GM21423 (cell line): ENCODE measurements at regions not wholly inside any gene's neighbourhood (a gene's known extent, or its start where the extent isn't known, plus 50 kb on each side); places are given as distances from the start of the nearest gene placed in this dataset.
"Not testable (repeated sequence)": the region's sequence is repeated elsewhere in the genome, so short reads cannot be mapped to it uniquely, and the experiment has no call there.

Source experiments
- ATAC-seq: cut with Tn5 transposase; IDR thresholded peaks from one replicate; pipeline ENCODE4 v1.9.1; 2021; ENCODE audit warnings: mild to moderate bottlenecking, moderate library complexity; ENCODE audit not compliant: unreplicated experiment

DNA sequence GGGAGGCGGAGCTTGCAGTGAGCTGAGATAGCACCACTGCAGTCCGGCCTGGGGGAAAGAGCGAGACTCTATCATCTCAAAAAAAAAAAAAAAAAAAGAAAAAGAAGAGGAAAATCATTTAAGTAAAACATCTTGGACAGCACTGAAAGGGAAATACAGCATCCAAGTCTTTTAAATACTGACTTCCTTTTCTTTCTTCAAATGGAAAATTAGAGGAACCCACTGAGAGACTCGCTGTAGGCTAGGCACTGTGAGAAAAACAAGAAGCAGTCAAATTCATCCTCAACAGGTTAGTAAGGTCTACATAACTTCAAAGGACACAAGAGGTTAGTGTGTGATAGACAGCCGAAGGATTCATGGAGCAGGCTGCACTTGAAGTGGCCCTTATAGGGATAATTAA lies 243.7 kb downstream of the BLID start:
- ATAC-seq: no peak

DNA sequence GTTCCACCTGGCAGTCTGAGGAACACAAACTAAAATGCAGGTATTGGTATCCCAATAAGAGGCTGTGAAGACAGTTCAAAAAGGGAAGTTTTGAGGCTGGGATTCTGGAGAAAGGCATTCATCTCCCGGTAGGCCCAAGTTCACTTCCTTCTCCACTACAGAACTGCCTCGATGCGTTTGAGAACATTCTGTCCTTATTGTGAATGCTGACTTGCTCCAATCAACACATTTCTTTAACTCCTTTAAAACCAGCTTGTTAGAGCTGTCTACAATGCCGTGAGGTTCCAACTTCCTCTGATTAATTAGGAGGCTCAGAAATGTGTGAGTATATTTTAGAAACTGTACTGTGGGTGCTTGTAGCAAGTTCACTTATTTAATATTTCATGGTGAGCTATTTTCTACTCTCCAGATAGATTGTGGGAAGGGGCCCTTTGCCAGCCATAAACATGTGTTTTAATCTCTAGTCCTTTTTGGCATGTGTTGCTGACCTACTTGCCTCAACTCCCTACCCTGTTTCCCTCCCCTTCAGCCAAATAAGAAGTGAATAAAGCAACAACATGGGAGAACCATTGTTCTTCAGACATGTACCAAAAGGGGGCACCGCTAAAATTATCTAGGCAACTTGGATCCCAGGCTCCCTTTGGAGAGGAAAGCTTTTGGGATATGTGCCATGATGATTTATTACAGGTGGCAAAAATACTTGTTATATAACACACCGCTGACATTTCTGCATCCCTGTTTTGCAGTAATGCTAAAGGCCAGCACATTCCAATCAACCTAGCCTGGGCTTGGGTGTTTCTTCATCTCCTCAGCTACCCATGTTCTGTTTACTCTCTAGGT lies 245.6 kb downstream of the BLID start:
- no peak for ATAC-seq

DNA sequence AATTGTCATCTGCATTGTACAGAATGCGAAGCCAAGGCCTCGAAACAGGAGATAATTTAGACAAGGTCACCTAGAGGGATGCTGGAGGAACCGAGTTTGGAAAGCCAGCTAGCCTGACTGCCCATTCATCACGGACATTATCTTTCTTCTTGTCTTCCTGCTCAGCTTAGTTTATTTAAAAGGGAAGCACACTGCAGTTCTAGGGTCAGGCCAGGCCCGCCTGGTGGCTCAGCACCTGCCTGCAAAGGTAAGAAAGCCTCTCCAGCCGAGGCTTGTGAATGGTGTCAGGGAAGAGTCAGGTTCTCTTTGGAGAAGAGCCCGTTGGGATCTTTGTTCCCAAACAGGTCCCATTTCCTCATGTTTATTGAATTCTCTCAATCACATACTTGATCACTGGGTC lies 246.5 kb downstream of the BLID start:
- ATAC-seq: no peak

DNA sequence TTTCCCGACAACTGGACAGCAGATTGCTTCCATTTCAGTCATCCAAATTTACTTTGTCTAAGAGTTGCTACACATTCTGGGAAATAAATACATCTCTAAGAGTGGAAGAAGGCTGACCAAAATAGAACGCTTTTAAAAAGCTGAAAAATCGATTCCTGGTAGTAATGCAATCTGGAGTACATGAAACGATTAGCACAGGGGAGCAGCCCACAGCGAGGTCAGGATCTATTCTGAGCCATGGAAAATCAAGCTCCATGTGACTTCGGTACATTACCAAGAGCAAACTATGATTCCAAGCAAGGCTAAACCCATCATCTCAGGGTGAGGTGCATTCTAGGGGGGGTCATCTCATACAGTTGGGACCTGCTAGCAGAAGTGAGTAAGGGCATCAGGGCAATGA lies 249.3 kb downstream of the BLID start:
- no peak for ATAC-seq

DNA sequence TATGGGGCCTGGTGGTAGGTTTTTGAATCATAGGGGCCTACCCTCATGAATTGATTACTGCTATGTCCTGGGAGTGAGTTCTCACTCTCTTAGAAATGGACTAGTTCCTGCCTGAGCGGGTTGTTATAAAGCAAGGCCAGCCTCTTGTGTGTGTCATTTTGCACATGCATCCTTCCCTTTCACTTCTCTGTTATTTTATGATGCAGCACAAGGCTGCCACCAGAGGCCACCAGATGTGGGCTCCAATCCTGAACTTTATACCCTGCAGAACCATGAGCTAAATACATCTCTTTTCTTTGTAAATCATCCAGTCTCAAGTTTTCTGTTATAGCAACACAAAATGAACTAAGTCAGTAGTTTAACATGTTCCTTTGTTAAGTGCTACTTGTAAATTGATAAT lies 251.4 kb downstream of the BLID start:
- no peak for ATAC-seq

DNA sequence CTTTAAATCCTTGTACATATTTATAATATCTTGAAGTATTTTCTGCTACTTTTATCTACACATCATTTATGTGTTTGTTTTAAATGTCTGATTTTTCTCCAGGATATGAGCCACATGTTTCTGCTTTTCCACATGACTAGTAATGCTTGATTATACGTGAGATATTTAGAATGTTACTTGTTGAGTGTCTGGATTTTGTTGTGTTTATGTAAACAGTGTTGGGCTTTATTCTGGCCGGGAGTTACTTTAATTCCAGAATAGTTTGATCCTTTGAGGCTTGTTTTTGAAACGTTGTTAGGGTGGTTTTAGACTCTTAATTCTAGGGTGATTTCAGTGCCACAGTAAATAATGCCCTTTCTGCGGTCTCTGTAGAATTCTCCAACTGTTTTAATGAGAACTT lies 252.9 kb downstream of the BLID start:
- no peak for ATAC-seq

DNA sequence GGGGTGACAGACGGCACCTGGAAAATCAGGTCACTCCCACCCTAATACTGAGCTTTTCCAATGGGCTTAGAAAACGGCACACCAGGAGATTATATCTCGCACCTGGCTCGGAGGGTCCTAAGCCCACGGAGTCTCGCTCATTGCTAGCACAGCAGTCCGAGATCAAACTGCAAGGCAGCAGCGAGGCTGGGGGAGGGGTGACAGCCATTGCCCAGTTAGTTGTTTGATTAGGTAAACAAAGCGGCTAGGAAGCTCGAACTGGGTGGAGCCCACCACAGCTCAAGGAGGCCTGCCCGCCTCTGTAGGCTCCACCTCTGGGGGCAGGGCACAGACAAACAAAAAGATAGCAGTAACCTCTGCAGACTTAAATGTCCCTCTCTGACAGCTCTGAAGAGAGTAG lies 260.9 kb downstream of the BLID start:
- ATAC-seq: not testable (repeated sequence)

DNA sequence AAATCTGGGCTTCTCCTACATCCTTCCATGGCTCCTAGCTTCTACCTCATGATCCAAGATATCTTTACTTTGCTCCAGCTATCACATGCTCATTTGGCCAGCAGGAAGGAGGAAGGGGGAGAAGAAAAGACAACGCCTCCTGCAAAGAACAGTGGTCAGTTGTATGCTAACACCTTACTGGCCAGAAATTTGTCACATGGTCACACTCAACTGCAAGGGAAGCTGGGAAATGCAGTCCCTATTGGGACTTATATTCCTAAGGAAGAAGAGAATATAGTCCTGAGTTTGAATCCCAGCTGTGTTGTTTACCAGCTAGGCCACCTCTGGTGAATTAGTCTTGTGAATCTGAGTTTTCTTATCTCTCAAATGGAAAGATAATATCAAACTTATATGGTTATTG lies 272.0 kb downstream of the BLID start:
- ATAC-seq: no peak

DNA sequence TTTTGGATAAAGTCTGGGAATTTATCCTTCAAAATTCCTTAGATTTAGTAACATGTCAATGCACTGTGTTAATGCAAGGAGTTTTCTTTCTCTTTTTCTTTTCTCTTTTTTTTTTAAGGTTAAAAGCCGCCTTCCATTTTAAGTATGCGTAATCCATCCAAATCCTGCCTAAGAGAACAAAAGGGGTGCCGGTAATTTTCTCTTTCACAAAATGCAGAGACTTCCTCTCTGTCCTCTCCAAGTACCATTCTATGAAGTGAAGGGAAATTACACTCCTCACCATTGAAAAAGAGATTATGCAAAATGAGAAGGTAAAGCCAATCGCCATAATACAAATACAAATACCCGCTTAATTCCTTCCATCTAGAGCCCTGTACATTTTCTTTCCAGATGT lies 273.8 kb downstream of the BLID start:
- no peak for ATAC-seq

DNA sequence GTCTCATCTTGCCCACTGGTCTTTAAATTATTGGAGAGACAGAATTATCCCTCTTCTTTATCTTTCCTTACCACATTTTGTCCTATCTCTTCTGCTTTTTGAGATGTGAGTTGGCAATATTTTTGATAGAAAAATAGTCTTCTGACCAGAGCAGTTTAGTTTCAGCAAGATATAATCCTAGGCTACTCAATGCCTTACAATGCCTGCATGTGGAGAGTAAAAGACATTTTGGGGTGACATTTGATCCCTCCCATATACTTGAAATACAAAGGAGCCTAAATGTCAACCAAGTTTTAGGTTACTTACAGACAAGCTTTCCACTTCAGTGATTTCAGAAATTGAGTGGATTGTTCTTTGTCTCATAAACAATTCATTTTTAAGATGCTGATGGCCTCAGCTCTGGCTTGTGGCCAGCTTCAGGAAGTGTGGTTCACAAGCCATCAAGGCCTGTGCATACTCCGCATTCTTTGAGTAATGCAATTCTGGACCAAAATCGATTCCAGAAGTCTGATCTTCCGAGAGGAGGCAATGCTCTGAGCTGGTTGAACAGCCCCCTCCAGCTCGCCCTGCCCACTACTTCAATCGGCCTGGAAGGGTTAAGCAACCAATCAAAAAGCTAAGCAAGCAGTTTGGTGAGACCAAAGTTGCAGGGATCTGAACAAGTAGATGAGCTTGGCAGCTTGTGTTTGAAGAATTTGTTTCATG lies 274.4 kb downstream of the BLID start:
- no peak for ATAC-seq

DNA sequence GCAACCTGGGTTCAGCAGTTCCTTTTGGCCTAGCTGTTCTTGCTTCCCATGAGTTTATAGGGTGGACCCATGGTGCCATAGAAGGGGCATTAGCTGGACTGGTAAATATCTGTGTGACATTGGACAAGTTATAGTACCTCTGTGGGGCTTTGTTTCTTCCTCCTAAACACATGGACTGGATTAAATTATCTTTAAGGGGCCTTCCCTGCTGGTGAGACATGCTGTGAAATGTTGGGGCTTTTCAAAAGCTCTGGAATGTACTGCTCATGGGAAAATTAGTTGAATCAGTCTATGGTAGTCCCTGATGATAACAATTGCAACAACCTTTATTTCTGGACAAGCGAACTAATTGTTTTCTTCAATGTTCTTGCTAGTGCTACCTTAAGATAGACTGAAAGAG lies 276.2 kb downstream of the BLID start:
- ATAC-seq: no peak

DNA sequence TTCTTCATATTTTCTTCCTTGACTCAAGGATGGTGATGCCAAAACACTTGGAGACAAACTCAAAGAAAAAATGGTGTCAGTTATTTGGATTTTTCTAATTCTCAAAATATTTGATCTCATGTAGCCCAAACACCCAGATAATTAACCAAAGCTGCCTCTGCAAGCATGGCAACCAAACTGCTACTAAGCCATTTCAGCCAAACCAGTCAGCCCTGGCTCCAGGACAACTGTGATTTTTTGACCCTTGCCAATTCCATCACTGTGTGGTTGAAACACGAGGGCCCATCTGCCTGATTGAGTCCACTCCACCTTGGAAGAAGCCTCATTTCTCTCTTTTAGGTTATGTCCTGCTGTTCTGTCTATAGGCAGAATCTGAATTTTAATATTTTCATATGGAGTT lies 277.4 kb downstream of the BLID start:
- no peak for ATAC-seq

DNA sequence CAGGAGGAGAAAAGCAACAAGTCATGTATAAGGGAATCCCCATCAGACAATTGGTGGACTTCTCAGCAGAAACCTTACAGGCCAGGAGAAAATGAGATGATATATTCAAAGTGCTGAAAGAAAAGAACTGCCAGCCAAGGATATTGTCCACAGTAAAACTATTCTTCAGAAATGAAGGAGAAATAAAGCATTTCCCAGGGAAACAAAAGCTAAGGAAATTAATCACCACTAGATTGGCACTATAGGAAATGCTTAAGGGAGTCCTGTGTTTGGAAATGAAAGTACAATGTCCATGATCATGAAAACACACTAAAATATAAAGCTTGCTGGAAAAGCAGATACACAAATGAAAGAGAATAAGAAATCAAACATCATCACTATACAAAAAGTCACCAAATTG lies 282.0 kb downstream of the BLID start:
- ATAC-seq: no peak

DNA sequence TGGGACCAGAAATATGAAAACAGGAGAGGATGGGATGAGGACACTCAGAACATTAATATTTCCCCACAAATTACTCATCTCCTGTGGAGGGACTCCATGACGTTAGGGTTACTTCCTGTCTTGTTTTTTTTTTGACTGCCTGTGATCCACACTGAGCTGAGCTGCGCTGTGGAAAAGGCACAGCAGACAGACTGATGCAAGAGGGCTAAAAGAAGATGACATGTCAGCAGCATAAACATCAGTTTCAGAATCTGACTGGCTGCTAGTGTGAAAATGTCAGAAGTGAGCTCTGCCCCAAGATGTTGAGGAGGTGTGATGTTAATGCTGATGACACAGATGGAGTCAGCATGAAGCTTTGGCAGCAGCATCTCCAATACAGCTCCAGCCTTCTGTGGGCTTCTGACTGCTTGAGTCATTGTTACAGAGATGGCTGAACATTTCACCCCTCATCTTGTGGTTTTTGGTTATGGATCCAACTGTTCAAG lies 286.8 kb downstream of the BLID start:
- no peak for ATAC-seq

DNA sequence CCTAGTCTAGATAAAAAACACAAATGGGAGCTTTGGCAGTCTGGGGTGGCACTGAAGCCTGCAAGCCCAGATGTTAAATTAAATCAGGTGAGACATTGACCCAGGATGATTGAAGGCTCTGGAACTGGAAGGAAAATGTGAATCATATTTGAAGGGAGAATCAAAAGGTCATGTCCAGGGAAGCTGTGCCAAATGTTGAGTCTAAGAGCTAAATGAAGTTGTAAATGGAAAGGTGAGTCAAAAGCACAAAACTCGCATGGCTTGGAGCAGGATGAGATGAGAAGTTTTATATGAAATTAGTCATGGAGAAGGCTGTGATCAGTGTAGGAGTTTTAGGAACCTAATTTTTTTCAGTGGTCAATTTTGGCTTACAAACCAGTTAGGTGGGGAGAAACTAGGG lies 301.1 kb downstream of the BLID start:
- ATAC-seq: no peak

DNA sequence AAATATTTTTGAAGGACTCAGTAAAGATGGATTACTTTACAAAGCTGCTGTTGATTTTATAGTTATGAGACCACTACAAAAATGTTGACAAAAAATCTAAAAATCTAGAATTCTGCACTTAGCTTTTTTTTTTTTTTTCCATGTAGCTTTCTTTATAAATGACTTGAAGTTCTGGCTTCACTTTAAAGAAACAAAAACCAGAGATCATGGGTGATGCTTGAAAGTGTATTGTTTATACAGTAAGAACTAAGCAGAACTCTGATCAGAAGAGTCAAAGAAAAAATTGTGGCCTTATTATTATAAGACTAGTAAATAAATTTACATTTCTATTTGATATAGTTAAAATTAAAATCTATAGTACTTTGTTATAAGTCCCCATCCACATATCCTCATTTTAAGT lies 301.7 kb downstream of the BLID start:
- no peak for ATAC-seq

DNA sequence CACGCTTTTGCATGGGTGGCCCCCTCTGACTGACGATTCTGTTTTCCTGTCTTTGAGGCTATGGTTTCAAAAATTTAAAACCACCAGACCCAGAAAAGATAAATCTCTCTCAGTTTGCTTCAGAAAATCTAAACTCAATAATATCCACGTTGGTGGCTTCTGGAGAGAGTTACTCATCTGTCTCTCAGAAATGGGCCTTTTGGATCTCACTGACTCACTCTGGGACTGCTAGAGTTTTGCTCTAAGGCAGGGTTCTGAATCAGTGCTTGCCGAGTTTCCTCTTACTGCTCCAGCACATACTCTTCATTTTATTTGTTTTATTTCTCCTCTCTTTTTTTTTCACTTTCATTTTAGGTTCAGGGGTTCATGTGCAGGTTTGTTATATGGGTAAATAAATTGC lies 305.7 kb downstream of the BLID start:
- ATAC-seq: no peak

DNA sequence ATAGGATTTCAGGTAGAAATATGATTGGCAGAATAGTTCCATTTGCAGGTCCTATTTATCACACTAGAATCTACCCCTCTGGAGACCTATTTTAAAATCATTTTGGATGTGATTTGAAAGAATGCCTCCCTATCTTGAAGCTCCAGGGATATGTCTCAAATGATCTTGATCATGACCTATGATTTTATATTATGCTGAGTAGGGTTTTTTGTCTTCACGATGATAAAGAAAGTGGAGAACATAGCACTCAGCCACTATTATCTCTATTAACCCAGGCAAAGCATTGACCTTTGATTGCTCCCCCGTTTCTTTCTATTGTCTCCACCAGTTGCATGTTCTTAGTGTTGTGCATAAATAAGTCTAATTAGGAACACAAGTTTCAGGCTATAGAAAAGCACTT lies 307.9 kb downstream of the BLID start:
- ATAC-seq: no peak

DNA sequence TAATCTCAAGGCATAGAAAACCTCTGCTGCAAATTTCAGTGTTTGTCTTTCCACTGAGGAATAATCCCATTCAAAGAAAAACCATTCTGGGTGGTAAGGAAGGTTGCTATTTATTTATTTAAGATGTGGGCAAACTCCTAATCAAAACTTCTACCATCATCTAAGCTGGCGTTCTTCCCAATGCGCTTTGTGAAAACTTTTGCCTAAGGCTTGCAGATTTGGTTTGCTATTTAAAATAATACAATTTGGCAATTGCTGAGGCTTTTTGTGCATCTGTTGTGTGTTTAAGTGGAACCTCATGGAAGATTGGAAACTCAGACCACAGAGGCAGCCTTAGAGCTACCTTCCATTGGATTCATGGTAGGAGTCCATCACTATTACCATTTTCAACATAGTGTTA lies 309.0 kb downstream of the BLID start:
- ATAC-seq: no peak

DNA sequence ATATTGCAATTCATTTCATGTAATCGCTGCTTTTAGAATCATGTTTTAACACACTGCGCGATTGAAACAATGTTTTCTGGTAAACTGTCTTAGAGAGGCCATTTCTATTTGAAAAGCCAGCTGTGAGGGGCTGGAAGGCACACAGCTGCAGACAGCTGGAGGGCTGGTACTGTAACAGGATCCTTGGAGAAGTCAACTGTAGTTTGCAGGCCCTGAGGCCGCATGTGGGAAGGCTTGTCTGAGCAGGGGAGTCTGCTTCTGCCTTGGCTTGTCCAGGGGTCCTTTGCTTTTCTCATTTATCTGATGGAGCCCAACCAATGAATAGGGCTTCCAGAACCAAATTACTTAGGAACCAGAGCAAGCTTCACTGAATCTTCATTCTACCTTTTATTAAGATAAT lies 313.5 kb downstream of the BLID start:
- no peak for ATAC-seq

DNA sequence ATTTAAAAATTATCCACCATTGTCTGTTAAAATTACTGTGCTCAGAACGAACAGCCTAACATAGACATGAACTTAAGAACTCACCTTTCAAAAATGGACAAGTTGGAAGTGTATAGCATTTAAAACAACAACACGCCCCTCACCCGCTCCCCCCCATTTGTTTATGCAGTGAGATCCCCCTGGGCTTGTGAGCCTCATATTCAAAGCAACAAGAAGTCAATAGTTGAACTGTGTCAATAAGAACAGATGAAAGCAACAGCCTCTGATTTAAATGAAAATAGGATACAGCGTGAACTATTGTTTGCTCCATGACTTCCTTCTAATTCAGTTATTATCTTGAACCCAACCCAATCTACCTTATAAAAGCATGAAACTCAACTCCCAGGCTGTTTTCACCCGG lies 314.2 kb downstream of the BLID start:
- no peak for ATAC-seq

DNA sequence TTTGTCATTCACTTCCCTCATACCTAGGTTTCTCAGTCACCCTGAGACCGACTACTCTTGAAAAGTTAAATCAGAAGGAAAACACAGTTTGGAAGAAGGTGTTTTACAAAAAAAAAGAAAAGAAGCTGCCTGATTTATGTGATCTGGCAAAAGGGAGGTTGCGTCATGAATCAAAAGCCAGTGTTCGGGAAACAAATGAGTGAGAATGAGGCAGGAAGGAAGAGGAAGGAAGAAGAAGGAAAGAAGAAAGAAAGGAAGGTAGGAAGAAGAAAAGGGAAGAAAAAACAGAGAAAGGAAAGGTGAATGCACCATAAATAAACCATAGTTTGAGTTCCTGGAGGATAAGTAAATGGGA lies 314.6 kb downstream of the BLID start:
- ATAC-seq: no peak
